ENCODE measurements at regions not wholly inside any gene's neighbourhood (a gene's known extent, or its start where the extent isn't known, plus 50 kb on each side); places are given as distances from the start of the nearest gene placed in this dataset.
"Not testable (repeated sequence)": the region's sequence is repeated elsewhere in the genome, so short reads cannot be mapped to it uniquely, and the experiment has no call there.

DNA sequence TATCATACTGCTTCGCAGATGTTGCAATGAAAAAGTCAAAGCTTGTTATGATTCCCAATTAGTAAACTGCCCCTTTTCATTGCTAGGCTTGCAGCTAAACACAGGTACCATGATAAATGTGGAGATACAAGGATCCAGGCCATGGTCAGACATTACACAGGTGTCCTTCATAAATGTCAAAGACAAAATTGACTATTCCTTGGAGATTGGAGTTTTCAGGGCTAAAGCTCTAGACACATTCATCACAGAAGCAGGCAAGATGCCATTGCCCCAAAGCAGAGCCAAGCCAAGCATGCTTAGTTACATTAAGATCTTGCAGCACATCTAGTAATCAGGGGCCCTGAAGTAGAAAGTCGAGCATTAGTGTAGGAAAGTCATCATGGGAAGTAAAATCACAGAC, 111.3 kb upstream of the INTU start:
- DNase-seq (ENCODE audit: low spot score): no peak

DNA sequence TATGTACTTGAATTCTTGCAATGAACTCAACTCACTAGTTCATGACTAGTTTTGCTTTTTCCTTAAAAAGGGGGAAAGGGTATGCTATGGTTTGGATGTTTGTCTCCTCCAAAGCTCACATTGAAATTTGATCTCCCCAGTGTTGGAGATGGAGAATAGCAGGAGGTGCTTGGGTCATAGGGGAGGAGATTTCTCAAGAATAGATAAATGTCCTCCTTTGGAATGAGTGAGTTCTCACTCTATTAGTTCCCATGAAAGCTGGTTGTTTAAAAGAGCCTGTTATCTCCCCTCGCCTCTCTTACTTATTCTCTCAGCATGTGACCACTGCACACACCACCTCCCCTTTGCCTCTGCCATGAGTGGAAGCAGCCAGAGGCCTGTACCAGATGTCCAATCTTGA, 109.4 kb upstream of the INTU start:
- no peak for DNase-seq (ENCODE audit: low spot score)

DNA sequence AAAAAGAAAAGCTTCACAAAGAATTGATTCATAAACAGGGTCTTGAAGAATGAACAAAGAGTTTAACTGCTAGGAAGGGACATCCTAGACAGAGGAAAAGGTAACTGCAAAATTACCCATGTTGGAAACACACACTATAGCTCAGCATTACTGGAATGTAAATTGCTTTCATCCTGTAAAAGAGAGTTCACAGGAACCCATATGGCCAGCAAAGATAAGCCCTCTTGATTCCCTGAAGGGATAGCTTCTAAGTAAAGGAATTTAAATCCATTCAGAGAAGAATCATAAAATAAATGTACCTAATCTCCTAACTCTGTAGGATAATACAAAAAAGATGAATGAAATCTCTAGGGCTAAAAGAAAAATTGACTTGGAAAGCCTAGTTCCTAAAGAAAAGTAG, 107.1 kb upstream of the INTU start:
- no peak for DNase-seq (ENCODE audit: low spot score)

DNA sequence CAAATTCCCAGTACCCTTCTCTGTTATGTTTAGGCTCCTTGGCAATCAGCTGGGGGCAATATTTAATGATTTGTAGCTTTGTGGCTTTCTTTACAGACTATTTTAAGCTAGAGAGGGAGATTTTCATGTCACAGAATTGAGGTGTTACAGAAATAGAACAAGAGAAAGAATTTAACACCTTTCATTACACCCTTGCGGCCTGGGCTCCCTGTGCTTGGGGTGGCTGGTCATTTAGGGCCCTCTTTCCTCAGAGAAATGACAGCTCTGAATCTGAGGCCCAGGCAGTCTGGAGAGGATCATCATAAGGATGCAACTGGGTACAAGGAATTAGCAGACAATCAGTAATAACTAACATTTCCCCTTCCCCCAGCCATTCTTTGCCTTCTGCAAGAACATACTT, 104.5 kb upstream of the INTU start:
- no peak for DNase-seq (ENCODE audit: low spot score)

DNA sequence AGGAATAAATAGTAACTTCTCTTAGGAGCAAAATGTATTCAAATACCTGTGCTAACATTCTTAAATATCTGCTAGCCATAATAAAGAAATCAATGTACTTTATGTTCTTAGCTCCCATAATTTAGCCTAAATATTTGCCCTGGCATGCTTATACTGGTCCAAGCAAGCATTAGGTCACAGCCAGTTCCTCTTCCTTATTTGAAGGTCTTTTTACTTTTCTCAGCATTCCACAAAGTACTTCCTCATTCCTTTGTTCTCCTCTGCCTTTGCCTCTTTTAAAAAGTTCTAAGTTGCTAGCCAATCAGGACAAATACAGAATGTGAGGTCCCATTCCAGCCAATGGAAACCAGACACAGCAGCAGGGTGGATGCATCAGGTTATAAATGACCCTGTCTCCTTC, 102.9 kb upstream of the INTU start:
- not testable (repeated sequence) for DNase-seq (ENCODE audit: low spot score)

DNA sequence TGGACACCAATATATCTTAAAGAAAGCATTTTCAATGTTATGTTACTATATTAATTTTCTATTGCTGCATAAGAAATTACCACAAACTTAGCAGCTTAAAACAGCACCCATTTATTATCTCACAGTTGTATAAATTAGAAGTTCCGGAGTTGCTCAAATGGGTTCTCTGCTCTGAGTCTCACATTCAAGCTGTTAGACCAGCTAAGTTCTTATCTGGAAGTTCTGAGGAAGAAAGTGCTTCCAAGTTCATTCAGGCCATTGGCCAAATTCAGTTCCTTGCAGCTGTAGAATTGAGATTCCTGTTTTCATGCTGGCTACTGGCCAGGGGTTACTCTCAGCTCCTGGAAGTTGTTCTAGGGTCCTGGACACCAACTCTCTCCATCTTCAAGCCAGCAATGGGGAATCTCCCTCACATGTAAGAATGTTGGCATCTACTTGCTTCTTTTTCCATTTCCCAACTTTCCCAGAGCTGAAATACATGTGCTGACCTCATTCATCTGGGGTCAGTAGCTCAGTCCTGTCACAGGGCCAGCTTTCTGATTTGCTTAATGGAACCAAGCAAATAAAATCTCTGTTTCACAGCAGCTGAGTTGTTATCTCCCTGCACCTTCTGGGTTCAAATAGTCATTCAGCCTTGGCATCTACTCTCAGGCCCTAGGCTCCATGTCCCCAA, 99.6 kb upstream of the INTU start:
- DNase-seq (ENCODE audit: low spot score): peak; percentile 60

DNA sequence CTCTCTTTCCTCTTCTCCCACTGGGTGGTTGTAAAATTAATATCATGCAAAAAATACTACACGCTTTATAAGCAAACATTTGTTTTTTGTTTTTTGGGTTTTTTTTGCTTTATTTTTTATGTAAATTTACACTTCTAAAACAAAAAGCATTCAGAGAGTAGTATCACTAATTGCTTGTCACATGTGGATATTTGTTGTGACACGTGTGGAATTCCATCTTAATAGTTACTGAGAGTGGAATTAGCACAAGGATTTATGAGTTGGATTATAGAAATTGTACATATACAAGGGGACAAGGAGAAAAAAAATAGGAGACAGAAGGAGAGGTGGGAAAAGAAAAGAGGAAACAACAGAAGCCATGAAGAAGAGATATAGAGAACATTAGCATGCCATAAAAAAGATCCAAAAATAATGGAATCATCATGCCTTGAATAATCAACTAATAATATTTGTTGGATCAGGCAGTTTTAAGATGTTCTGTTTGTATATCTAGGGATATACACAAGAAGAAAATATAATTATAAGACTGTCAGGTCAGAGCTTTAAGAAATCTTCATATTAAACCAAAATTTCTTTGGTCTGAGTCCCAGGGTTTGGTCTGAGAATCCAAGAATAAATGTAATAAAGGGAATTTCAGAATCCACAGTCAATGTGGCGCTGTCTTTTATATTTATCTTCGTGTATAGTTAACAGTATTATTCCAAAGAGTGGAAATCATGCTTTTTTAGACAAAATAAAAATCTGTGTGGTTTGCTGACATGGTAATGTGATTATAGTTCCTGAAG, 98.5 kb upstream of the INTU start:
- DNase-seq (ENCODE audit: low spot score): no peak

DNA sequence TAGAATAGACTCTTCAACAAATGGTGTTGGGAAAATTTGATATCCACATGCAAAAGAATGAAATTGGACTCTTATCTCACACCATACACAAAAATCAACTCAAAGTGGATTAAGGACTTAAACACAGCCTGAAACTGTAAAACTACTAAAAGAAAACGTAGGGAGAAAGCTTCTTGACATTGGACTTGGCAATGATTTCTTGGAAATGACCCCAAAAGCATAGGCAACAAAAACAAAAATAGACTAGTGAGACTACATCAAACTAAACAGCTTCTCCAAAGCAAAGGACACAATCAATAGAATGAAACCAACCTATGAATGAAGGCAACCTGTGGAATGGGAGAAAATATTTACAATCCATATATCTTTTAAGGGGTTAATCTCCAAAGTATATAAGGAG, 94.7 kb upstream of the INTU start:
- no peak for DNase-seq (ENCODE audit: low spot score)

DNA sequence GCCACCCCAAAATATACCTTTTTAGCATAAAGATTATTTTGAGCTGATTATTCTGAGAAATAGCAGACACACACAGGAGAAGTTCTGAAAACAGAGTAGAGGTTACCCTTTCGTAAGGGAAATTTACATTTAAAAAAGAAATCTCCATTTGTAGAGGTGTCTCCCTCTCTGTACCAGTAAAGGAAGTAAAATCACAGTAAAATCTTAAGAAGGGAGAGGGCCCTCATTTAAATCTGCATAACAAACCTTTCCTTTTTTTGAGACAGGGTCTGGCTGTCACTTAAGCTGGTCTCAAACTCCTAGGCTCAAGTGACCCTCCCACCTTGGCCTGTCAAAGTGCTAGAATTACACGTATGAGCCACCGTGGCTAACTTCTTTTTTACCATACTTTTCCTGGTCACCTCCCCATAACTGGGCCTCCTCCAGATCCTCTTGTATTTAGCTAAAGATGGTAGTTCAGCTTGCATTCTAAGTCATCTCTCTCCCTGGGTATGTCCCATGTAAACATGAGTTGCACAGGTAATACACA, 92.2 kb upstream of the INTU start:
- no peak for DNase-seq (ENCODE audit: low spot score)

DNA sequence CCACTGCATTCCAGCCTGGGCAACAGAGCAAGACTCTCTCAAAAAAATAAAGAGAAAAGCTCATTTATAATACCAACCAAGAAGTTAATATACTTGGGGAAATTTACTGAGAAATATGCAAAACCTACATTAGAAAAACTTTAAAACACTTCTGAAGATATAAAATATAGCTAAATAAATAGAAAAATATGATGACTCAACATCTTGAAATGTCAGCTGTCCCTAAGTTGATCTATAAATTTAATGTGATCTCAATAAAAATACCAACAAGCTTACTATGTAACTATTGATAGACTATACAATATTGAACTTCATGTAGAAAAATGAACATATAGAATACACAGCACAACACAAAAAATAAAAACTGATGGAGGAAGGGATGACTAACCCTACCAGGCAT, 87.5 kb upstream of the INTU start:
- DNase-seq (ENCODE audit: low spot score): no peak

DNA sequence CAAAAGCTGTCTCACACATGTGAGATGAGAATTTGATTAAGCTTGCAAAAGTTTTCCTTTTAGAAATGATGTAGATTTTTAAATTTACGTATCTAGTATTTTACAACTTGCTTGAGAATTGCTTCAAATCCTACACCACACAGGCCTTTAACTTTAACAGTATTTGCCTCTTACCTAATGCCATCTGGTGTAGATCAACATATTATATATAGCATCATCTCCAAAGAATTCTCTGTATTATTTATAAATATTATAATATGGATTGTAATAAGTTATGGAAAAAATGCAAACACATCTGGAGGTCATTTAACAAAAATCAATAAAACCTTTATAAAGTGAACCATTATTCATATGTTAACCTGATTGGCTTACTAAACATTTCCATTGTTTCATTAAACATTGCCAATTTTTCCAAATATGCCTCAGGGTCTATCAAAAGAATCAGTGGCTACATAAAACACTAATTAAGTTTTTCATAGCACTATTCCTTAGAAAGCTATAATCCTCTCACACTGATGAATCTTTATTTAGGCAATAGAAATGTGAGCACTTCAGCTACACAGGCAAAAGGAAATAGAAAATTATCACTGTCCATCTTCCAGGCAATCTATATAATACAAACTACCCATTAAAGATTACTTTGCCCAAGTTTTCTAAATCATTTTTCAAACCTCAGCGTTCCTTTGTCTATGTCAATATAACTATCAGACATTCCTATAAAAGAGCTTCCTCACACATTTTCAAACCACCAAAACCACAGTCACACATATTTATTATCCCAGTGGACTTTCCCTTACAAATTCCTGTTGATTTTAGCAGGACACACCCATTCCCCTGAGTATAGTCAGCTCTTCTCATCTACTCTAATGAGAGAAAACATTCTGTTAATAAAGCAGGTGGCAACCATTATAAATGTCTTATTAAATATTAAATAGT, 83.5 kb upstream of the INTU start:
- no peak for DNase-seq (ENCODE audit: low spot score)

DNA sequence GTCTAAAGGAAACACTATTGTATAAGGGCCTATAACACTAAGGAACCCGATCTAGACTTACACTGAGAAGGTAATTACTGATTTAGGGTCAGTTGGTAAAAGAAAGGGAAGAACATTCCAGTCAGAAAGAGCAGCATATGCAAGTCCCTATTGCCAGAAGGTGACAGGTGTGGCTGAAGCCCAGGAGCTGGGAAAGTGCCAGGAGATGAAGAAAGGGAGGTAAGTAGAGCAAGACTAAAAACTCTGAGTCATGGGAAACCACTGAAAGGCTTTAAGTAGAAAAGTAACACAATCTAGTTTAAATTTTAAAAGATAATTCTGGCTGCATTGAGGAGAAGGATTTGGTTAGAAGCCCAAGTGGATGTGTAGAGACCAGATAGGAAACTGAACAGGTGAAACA, 77.7 kb upstream of the INTU start:
- no peak for DNase-seq (ENCODE audit: low spot score)

DNA sequence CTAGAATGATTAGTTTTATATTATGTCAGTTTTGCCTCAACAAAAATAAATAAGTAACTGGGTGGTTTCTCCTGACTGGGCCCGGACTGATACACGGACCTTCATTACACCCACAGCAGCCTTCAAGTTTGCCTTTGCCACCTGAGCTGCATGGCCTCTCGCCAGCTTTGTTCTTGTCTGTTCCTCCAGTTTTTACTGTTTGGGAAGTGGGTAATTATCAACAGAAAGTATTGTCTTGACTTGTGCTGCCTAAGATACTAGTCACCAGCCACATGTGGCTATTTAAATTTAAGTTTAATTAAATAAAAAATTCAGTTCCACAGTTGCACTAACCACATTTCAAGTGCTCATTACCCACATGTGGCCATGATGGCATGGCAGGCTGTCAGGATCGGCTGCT, 74.7 kb upstream of the INTU start:
- DNase-seq (ENCODE audit: low spot score): no peak

DNA sequence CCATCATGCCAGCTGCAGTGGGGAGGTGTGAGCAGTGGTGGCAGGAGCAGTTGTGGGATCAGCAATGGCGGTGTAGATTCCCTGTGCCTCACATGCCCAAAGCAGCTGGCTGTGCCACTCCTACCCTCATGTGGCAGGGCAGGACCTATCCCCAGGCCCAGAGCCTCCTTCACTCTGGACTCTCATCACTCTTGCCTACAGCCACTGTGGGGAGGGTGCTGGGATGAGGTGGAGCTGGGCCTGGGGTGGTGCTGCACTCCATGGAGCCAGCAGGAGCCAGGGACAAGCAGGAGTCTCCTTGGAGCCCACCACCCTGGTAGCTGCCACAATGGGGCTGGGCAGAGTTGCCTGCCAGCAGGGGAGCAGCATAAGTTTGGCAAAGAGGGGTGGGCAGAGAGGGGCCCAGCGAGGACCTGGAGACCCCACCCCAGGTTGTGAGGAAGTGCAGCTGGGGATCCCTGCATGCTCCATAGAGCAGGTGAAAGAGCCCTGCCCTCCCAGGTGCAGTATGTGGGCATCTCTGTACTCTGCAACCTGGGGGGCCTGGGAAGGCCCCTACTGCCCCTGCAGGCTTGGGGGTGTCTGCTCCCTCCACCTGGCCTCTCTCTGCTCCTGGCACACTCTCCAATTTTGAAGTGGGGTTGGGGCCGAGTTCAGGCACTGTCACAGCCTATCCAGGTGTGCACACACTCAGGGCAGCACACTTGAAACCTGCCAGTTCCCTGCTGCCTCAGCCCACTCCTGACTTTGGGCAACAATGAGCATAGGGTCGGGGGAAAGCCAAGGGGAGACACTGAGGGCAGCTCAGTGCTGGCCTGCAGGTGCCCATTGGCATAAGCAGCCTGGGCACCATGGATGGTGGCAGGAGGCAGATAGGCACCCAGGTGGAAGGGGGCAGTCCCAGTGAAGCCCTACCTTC, 74.0 kb upstream of the INTU start:
- DNase-seq (ENCODE audit: low spot score): no peak

DNA sequence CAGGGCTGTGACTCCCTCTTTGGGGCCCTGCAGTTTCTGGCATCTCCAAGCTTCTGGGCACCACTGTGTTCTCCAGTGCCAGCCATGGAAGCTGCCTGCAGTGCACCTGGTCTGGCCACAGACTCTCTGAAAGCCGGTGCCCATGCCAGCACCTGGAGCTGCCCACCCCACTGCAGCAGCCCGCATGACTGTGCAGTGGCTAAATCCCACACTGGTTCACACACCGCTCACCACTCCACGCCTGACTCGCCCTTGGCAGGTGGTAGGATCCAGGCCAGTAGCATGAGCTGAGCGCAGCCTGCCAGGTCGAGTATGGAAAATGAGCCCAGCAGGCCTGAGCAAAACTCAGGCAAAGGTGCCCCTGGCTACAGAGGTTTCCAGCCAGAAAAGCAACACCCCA, 72.8 kb upstream of the INTU start:
- no peak for DNase-seq (ENCODE audit: low spot score)

DNA sequence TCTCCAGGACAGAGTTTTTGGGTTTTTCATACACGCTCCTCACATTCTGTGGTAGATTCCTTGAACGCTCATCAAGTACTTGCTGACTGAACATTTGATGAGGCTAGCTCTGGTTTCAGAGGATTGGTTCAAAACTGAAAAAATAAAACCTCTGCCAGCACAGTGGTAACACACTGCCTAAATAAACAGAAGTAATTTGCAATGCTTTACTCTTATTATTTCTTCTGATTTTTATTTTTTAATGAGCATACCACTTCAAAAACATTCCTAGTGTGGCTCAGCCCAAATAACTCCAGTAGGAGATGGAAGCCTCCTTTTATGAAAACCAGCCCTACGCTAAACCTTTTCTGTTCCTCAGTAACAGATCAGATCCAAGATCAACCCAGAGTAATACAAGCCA, 72.0 kb upstream of the INTU start:
- DNase-seq (ENCODE audit: low spot score): no peak

DNA sequence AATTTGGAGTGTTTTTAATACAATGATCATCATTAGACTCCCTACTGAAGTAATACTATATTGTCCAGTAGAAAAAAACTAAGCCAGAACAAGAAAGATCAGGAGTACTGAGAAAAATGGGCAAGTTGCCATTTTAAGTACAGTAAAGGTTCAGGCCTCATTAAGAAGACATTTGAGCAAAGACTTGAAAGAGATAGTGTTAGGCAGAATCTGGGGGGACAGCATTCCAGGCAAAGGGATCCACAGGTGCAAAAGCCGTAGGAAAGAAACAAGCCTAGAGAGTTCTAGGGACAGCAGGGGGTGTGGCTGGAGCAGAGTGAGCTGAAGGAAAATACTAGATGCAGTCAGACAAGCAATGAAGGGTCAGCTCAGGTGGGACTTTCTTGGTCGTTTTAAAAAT, 58.1 kb upstream of the INTU start:
- no peak for DNase-seq (ENCODE audit: low spot score)

DNA sequence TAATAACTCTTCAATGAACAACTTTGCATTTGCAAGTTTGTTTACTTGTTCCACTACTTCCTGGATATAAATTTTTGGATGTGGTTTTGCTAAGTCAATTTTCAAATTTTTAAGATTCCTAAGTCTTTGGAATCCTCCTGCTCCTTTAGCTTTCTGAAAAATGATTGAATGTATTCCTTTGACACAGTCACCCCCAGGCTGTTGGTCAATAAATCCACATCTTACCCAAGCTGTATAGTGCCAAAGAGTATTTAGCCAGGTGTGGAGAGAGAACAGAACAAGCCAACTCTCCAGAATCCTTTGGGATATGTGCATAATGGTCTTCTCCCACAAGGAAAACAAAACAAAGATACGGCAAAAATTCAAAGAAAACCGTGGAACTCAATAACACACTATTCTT, 56.9 kb upstream of the INTU start:
- no peak for DNase-seq (ENCODE audit: low spot score)

DNA sequence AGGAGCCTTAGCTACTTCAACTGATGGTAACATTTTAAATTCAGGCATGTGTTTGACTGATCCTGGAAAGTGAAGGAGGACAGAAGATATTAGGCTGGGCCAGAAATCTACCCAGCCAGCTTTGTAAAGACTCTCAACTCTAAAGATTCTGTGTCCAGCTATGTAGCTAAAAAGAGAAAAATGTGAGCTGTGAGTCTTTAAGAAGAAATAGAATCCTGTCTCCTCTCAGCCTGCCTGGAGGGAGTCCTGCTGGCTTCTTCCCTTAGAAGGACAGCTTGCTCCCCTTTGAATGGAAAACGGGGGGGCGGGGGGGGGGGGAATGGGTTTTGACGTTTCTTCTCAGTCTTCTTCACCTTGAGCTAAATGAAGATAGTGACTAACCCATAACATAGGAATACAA, 54.3 kb upstream of the INTU start:
- no peak for DNase-seq (ENCODE audit: low spot score)

DNA sequence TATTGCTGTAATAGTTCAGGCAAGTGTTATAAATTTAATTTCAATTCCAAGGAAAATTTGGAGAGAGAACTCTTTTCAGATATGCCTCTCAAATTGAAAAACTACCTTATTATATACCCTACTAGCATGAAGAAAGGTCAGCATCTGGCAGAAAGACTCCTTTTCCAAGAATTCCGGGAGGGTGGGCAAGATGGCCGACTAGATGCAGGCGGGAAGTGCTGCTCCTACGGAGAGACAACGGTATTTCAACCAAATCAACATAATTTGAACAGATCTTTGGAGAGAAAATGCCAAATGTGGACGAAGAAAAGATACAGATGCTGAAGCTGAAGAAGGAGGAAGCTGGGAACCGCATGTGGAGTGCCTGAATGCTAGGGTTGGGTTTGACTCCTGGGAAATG, 53.8 kb upstream of the INTU start:
- DNase-seq (ENCODE audit: low spot score): no peak

DNA sequence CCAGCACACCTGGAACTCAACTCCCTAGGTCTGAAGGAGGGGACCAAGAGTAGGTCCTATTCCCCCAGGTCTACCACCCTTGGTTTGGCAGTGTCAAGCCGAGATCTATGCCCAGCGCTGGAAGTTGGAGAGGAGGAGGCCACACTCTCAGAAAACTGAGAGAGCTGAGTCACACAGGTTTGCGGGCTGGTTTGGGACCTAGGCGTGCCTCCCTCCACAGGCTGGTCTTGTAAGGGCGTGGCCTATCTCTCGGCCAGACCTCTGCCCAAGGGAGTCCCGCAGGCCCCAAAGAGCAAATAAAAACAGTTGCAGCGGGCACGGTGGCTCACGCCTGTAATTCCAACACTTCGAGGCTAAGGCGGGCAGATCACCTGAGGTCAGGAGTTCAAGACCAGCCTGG, 52.9 kb upstream of the INTU start:
- DNase-seq (ENCODE audit: low spot score): no peak

Data from ureter (tissue), 1 donor.